ENCODE measurements at regions not wholly inside any gene's neighbourhood (a gene's known extent, or its start where the extent isn't known, plus 50 kb on each side); places are given as distances from the start of the nearest gene placed in this dataset.

GRCh38 chr3:73893089-73893488 lies 268.3 kb upstream of the PDZRN3 start:
- Histone ChIP-seq H3K27me3 (ENCODE audit: control insufficient read depth in 4 of 4, insufficient read depth in 4 of 4, low read length in 3 of 4) (no peaks in the 10 kb centered on the region), H3K27ac (ENCODE audit: low read depth in 1 of 2, low read length in 2 of 2) (no peak overlapping the region), H3K36me3 (ENCODE audit: control insufficient read depth in 4 of 4, insufficient read depth in 3 of 4, low read depth in 1 of 4, low read length in 3 of 4) (no peaks in the 10 kb centered on the region), H3K4me1 (ENCODE audit: control insufficient read depth in 4 of 4, insufficient read depth in 4 of 4, low read length in 3 of 4) (no peaks in the 10 kb centered on the region), H3K9me3 (ENCODE audit: control insufficient read depth in 4 of 4, low read length in 3 of 4) (no peaks in the 10 kb centered on the region), H3K9ac (ENCODE audit: low read depth in 1 of 2, low read length in 2 of 2) (no peak overlapping the region), H3K4me3 (ENCODE audit: low read depth in 1 of 3, low read length in 3 of 3) (no peak overlapping the region)
- 88% methylated on average over 2 of the region's 2 CpGs for WGBS
- DNase-seq (ENCODE audit: low spot score): no peak
- no peak for TF ChIP-seq YY1 (IDR thresholded peaks at IDR 0.05)
- TF ChIP-seq, protein P1, sequence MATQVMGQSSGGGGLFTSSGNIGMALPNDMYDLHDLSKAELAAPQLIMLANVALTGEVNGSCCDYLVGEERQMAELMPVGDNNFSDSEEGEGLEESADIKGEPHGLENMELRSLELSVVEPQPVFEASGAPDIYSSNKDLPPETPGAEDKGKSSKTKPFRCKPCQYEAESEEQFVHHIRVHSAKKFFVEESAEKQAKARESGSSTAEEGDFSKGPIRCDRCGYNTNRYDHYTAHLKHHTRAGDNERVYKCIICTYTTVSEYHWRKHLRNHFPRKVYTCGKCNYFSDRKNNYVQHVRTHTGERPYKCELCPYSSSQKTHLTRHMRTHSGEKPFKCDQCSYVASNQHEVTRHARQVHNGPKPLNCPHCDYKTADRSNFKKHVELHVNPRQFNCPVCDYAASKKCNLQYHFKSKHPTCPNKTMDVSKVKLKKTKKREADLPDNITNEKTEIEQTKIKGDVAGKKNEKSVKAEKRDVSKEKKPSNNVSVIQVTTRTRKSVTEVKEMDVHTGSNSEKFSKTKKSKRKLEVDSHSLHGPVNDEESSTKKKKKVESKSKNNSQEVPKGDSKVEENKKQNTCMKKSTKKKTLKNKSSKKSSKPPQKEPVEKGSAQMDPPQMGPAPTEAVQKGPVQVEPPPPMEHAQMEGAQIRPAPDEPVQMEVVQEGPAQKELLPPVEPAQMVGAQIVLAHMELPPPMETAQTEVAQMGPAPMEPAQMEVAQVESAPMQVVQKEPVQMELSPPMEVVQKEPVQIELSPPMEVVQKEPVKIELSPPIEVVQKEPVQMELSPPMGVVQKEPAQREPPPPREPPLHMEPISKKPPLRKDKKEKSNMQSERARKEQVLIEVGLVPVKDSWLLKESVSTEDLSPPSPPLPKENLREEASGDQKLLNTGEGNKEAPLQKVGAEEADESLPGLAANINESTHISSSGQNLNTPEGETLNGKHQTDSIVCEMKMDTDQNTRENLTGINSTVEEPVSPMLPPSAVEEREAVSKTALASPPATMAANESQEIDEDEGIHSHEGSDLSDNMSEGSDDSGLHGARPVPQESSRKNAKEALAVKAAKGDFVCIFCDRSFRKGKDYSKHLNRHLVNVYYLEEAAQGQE (IDR thresholded peaks at IDR 0.05): no peak
- TF ChIP-seq, protein P2, sequence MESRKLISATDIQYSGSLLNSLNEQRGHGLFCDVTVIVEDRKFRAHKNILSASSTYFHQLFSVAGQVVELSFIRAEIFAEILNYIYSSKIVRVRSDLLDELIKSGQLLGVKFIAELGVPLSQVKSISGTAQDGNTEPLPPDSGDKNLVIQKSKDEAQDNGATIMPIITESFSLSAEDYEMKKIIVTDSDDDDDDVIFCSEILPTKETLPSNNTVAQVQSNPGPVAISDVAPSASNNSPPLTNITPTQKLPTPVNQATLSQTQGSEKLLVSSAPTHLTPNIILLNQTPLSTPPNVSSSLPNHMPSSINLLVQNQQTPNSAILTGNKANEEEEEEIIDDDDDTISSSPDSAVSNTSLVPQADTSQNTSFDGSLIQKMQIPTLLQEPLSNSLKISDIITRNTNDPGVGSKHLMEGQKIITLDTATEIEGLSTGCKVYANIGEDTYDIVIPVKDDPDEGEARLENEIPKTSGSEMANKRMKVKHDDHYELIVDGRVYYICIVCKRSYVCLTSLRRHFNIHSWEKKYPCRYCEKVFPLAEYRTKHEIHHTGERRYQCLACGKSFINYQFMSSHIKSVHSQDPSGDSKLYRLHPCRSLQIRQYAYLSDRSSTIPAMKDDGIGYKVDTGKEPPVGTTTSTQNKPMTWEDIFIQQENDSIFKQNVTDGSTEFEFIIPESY (IDR thresholded peaks at IDR 0.05): no peak
- no peak for TF ChIP-seq RXRA (IDR thresholded peaks at IDR 0.05)
- no peak for TF ChIP-seq EGR1 (IDR thresholded peaks at IDR 0.05; ENCODE audit: low read depth in 2 of 2)
- TF ChIP-seq GABPA (IDR thresholded peaks at IDR 0.05 in 1 of 2, conservative IDR thresholded peaks at IDR 0.05 in 1 of 2): no peak
- no peak for TF ChIP-seq HNF4A (conservative IDR thresholded peaks at IDR 0.05)
- no peak for TF ChIP-seq FOXA1 (IDR thresholded peaks at IDR 0.05)
- TF ChIP-seq SP1 (IDR thresholded peaks at IDR 0.05): no peak
- no peak for TF ChIP-seq MAX (IDR thresholded peaks at IDR 0.05)
- no peak for TF ChIP-seq TAF1 (conservative IDR thresholded peaks at IDR 0.05)
- no peak for TF ChIP-seq FOXA2 (IDR thresholded peaks at IDR 0.05)
- TF ChIP-seq RAD21 (IDR thresholded peaks at IDR 0.05): no peak
- no peak for TF ChIP-seq HNF4G (IDR thresholded peaks at IDR 0.05)
- TF ChIP-seq CTCF (IDR thresholded peaks at IDR 0.05; ENCODE audit: low read depth, low read length, missing input control): no peak
- TF ChIP-seq NR2F2 (IDR thresholded peaks at IDR 0.05): no peak

GRCh38 chr3:73885862-73886261 lies 261.1 kb upstream of the PDZRN3 start:
- no peak for DNase-seq (ENCODE audit: low spot score)
- Histone ChIP-seq H3K4me3 (ENCODE audit: low read depth in 1 of 3, low read length in 3 of 3) (no peak overlapping the region), H3K4me1 (ENCODE audit: control insufficient read depth in 4 of 4, insufficient read depth in 4 of 4, low read length in 3 of 4) (no peaks in the 10 kb centered on the region), H3K9ac (ENCODE audit: low read depth in 1 of 2, low read length in 2 of 2) (no peak overlapping the region), H3K27me3 (ENCODE audit: control insufficient read depth in 4 of 4, insufficient read depth in 4 of 4, low read length in 3 of 4) (peaks cover 0 to 2% (median 0%) of the 10 kb centered on the region in 4 donors), H3K9me3 (ENCODE audit: control insufficient read depth in 4 of 4, low read length in 3 of 4) (no peaks in the 10 kb centered on the region), H3K36me3 (ENCODE audit: control insufficient read depth in 4 of 4, insufficient read depth in 3 of 4, low read depth in 1 of 4, low read length in 3 of 4) (no peaks in the 10 kb centered on the region), H3K27ac (ENCODE audit: low read depth in 1 of 2, low read length in 2 of 2) (no peak overlapping the region)
- TF ChIP-seq JUND (IDR thresholded peaks at IDR 0.05) (no peak), RAD21 (IDR thresholded peaks at IDR 0.05) (no peak), MAX (IDR thresholded peaks at IDR 0.05) (no peak), CTCF (IDR thresholded peaks at IDR 0.05; ENCODE audit: low read depth, low read length, missing input control) (no peak), FOXA2 (IDR thresholded peaks at IDR 0.05) (no peak), SP1 (IDR thresholded peaks at IDR 0.05) (no peak)
- TF ChIP-seq, protein P3, sequence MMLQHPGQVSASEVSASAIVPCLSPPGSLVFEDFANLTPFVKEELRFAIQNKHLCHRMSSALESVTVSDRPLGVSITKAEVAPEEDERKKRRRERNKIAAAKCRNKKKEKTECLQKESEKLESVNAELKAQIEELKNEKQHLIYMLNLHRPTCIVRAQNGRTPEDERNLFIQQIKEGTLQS (IDR thresholded peaks at IDR 0.05): no peak
- TF ChIP-seq, protein P1 (IDR thresholded peaks at IDR 0.05): no peak
- WGBS: 73% methylated on average over 1 of the region's 1 CpG
